ENCODE measurements at regions not wholly inside any gene's neighbourhood (a gene's known extent, or its start where the extent isn't known, plus 50 kb on each side); places are given as distances from the start of the nearest gene placed in this dataset.

- POLR2A ChIA-PET, result no interaction called here
- CTCF ChIA-PET, result no interaction called here
- no peak for DNase-seq
- Mint-ChIP-seq H3K27ac (no peak overlapping the region), H3K9me3 (peaks cover 9% of the 10 kb centered on the region), H3K27me3 (no peaks in the 10 kb centered on the region), H3K4me3 (no peak overlapping the region), H3K36me3 (ENCODE audit: low read depth) (no peaks in the 10 kb centered on the region), H3K4me1 (no peaks in the 10 kb centered on the region)
Measured at GRCh38 chr18:71018816-71019215, 730.0 kb downstream of the SOCS6 start.

GRCh38 chr18:71012789-71013188 is 723.9 kb downstream of the SOCS6 start:
- Mint-ChIP-seq H3K9me3 (no peaks in the 10 kb centered on the region), H3K36me3 (ENCODE audit: low read depth) (no peaks in the 10 kb centered on the region), H3K4me1 (no peaks in the 10 kb centered on the region), H3K4me3 (no peak overlapping the region), H3K27me3 (no peaks in the 10 kb centered on the region), H3K27ac (no peak overlapping the region)
- CTCF ChIA-PET, result no interaction called here
- POLR2A ChIA-PET, result no interaction called here
- DNase-seq, result no peak

GRCh38 chr18:71011389-71011788 is 722.5 kb downstream of the SOCS6 start:
- ChIA-PET CTCF (no interaction called here), POLR2A (no interaction called here)
- Mint-ChIP-seq H3K9me3 (no peaks in the 10 kb centered on the region), H3K27me3 (no peaks in the 10 kb centered on the region), H3K4me3 (no peak overlapping the region), H3K4me1 (no peaks in the 10 kb centered on the region), H3K27ac (no peak overlapping the region), H3K36me3 (ENCODE audit: low read depth) (no peaks in the 10 kb centered on the region)
- DNase-seq, result no peak

- peaks cover 2% of the 10 kb centered on the region for H3K9me3 Mint-ChIP-seq
- POLR2A ChIA-PET, result no interaction called here
- CTCF ChIA-PET, result no interaction called here
- no peak overlapping the region for H3K27ac Mint-ChIP-seq
- DNase-seq, result no peak
- no peak overlapping the region for H3K4me3 Mint-ChIP-seq
- no peaks in the 10 kb centered on the region for H3K36me3 Mint-ChIP-seq (ENCODE audit: low read depth)
- no peaks in the 10 kb centered on the region for H3K4me1 Mint-ChIP-seq
- H3K27me3 Mint-ChIP-seq, result no peaks in the 10 kb centered on the region
Measured at GRCh38 chr18:71008257-71008656, 719.4 kb downstream of the SOCS6 start.

- H3K27ac Mint-ChIP-seq, result no peak overlapping the region
- ChIA-PET CTCF (no interaction called here), POLR2A (no interaction called here)
- H3K4me1 Mint-ChIP-seq, result no peaks in the 10 kb centered on the region
- H3K4me3 Mint-ChIP-seq, result no peak overlapping the region
- no peaks in the 10 kb centered on the region for H3K27me3 Mint-ChIP-seq
- peaks cover 4% of the 10 kb centered on the region for H3K9me3 Mint-ChIP-seq
- H3K36me3 Mint-ChIP-seq (ENCODE audit: low read depth), result no peaks in the 10 kb centered on the region
- DNase-seq, result no peak
Measured at GRCh38 chr18:71001597-71001996, 712.8 kb downstream of the SOCS6 start.

GRCh38 chr18:70998490-70998889 is 709.6 kb downstream of the SOCS6 start:
- H3K36me3 Mint-ChIP-seq (ENCODE audit: low read depth), result no peaks in the 10 kb centered on the region
- no peak overlapping the region for H3K4me3 Mint-ChIP-seq
- ChIA-PET CTCF (no interaction called here), POLR2A (no interaction called here)
- no peaks in the 10 kb centered on the region for H3K27me3 Mint-ChIP-seq
- H3K9me3 Mint-ChIP-seq, result peaks cover 4% of the 10 kb centered on the region
- no peaks in the 10 kb centered on the region for H3K4me1 Mint-ChIP-seq
- no peak overlapping the region for H3K27ac Mint-ChIP-seq
- no peak for DNase-seq

- H3K4me3 Mint-ChIP-seq, result no peak overlapping the region
- peaks cover 2% of the 10 kb centered on the region for H3K9me3 Mint-ChIP-seq
Measured at GRCh38 chr18:70994116-70994515, 705.3 kb downstream of the SOCS6 start.

GRCh38 chr18:70991577-70991976 is 702.7 kb downstream of the SOCS6 start:
- POLR2A ChIA-PET, result no interaction called here

More at GRCh38 chr18:70994116-70994515, 705.3 kb downstream of the SOCS6 start:
- ChIA-PET POLR2A (no interaction called here), CTCF (no interaction called here)
- no peaks in the 10 kb centered on the region for H3K27me3 Mint-ChIP-seq
- no peak for DNase-seq
- no peak overlapping the region for H3K27ac Mint-ChIP-seq
- H3K4me1 Mint-ChIP-seq, result no peaks in the 10 kb centered on the region
- H3K36me3 Mint-ChIP-seq (ENCODE audit: low read depth), result no peaks in the 10 kb centered on the region

GRCh38 chr18:70985948-70986347 is 697.1 kb downstream of the SOCS6 start:
- Mint-ChIP-seq H3K27me3 (no peaks in the 10 kb centered on the region), H3K4me3 (no peak overlapping the region), H3K9me3 (peaks cover 15% of the 10 kb centered on the region), H3K4me1 (no peaks in the 10 kb centered on the region), H3K36me3 (ENCODE audit: low read depth) (no peaks in the 10 kb centered on the region), H3K27ac (no peak overlapping the region)
- CTCF ChIA-PET, result no interaction called here
- POLR2A ChIA-PET, result no interaction called here
- no peak for DNase-seq

More at GRCh38 chr18:70991577-70991976, 702.7 kb downstream of the SOCS6 start:
- no peak overlapping the region for H3K4me3 Mint-ChIP-seq
- H3K27ac Mint-ChIP-seq, result no peak overlapping the region
- CTCF ChIA-PET, result no interaction called here
- H3K36me3 Mint-ChIP-seq (ENCODE audit: low read depth), result no peaks in the 10 kb centered on the region
- no peaks in the 10 kb centered on the region for H3K4me1 Mint-ChIP-seq
- no peak for DNase-seq
- peaks cover 5% of the 10 kb centered on the region for H3K9me3 Mint-ChIP-seq
- no peaks in the 10 kb centered on the region for H3K27me3 Mint-ChIP-seq

- Mint-ChIP-seq H3K36me3 (ENCODE audit: low read depth) (no peaks in the 10 kb centered on the region), H3K9me3 (peaks cover 18% of the 10 kb centered on the region), H3K4me1 (no peaks in the 10 kb centered on the region), H3K27me3 (no peaks in the 10 kb centered on the region), H3K4me3 (no peak overlapping the region), H3K27ac (no peak overlapping the region)
- CTCF ChIA-PET, result no interaction called here
- no peak for DNase-seq
- POLR2A ChIA-PET, result no interaction called here
Measured at GRCh38 chr18:70982292-70982691, 693.4 kb downstream of the SOCS6 start.

GRCh38 chr18:70981400-70982140 is 692.7 kb downstream of the SOCS6 start:
- H3K9me3 Mint-ChIP-seq, result peaks cover 15% of the 10 kb centered on the region
- POLR2A ChIA-PET, result no interaction called here

GRCh38 chr18:70973626-70974025 is 684.8 kb downstream of the SOCS6 start:
- Mint-ChIP-seq H3K27ac (no peak overlapping the region), H3K27me3 (no peaks in the 10 kb centered on the region), H3K9me3 (peaks cover 7% of the 10 kb centered on the region), H3K4me3 (no peak overlapping the region), H3K36me3 (ENCODE audit: low read depth) (no peaks in the 10 kb centered on the region), H3K4me1 (no peaks in the 10 kb centered on the region)
- ChIA-PET POLR2A (no interaction called here), CTCF (no interaction called here)
- DNase-seq, result no peak

More at GRCh38 chr18:70981400-70982140, 692.7 kb downstream of the SOCS6 start:
- CTCF ChIA-PET, result no interaction called here
- no peaks in the 10 kb centered on the region for H3K27me3 Mint-ChIP-seq
- H3K4me1 Mint-ChIP-seq, result no peaks in the 10 kb centered on the region
- DNase-seq, result no peak
- no peak overlapping the region for H3K27ac Mint-ChIP-seq
- no peaks in the 10 kb centered on the region for H3K36me3 Mint-ChIP-seq (ENCODE audit: low read depth)
- no peak overlapping the region for H3K4me3 Mint-ChIP-seq

GRCh38 chr18:70966419-70966818 is 677.6 kb downstream of the SOCS6 start:
- DNase-seq, result no peak
- ChIA-PET POLR2A (no interaction called here), CTCF (no interaction called here)
- no peak overlapping the region for H3K27ac Mint-ChIP-seq
- no peaks in the 10 kb centered on the region for H3K36me3 Mint-ChIP-seq (ENCODE audit: low read depth)
- peaks cover 5% of the 10 kb centered on the region for H3K9me3 Mint-ChIP-seq
- no peaks in the 10 kb centered on the region for H3K27me3 Mint-ChIP-seq
- no peak overlapping the region for H3K4me3 Mint-ChIP-seq
- H3K4me1 Mint-ChIP-seq, result no peaks in the 10 kb centered on the region

- no peaks in the 10 kb centered on the region for H3K4me1 Mint-ChIP-seq
- ChIA-PET CTCF (no interaction called here), POLR2A (no interaction called here)
- no peaks in the 10 kb centered on the region for H3K27me3 Mint-ChIP-seq
- no peaks in the 10 kb centered on the region for H3K36me3 Mint-ChIP-seq (ENCODE audit: low read depth)
- no peak overlapping the region for H3K4me3 Mint-ChIP-seq
- H3K27ac Mint-ChIP-seq, result no peak overlapping the region
- no peak for DNase-seq
- peaks cover 5% of the 10 kb centered on the region for H3K9me3 Mint-ChIP-seq
Measured at GRCh38 chr18:70961939-70962338, 673.1 kb downstream of the SOCS6 start.
